ENCODE measurements at regions not wholly inside any gene's neighbourhood (a gene's known extent, or its start where the extent isn't known, plus 50 kb on each side); places are given as distances from the start of the nearest gene placed in this dataset.

GRCh38 chr22:49623176-49623575 lies 204.5 kb downstream of the BRD1 start:
- DNase-seq: no peak

- DNase-seq: no peak
These were observed 205.2 kb downstream of the BRD1 start for GRCh38 chr22:49622241-49623105.

GRCh38 chr22:49621601-49622210 lies 206.0 kb downstream of the BRD1 start:
- no peak for DNase-seq

GRCh38 chr22:49620666-49621065 lies 207.0 kb downstream of the BRD1 start:
- no peak for DNase-seq

GRCh38 chr22:49620003-49620556 lies 207.6 kb downstream of the BRD1 start:
- DNase-seq: no peak

GRCh38 chr22:49619301-49619700 lies 208.4 kb downstream of the BRD1 start:
- no peak for DNase-seq

GRCh38 chr22:49618677-49618953 lies 209.1 kb downstream of the BRD1 start:
- no peak for DNase-seq

GRCh38 chr22:49617866-49618676 lies 209.6 kb downstream of the BRD1 start:
- no peak for DNase-seq

- DNase-seq: no peak
These were observed 210.4 kb downstream of the BRD1 start for GRCh38 chr22:49617264-49617663.

- no peak for DNase-seq
These were observed 211.1 kb downstream of the BRD1 start for GRCh38 chr22:49616356-49617231.

GRCh38 chr22:49614966-49615965 lies 212.4 kb downstream of the BRD1 start:
- no peak for DNase-seq

- DNase-seq: no peak
These were observed 214.0 kb downstream of the BRD1 start for GRCh38 chr22:49613511-49614270.

GRCh38 chr22:49613108-49613507 lies 214.6 kb downstream of the BRD1 start:
- DNase-seq: no peak

GRCh38 chr22:49609207-49609876 lies 218.3 kb downstream of the BRD1 start:
- DNase-seq: no peak

- DNase-seq: no peak
These were observed 219.0 kb downstream of the BRD1 start for GRCh38 chr22:49608660-49609059.

- no peak for DNase-seq
These were observed 219.4 kb downstream of the BRD1 start for GRCh38 chr22:49608228-49608627.

- DNase-seq: no peak
These were observed 219.9 kb downstream of the BRD1 start for GRCh38 chr22:49607821-49608220.

- DNase-seq: no peak
These were observed 220.9 kb downstream of the BRD1 start for GRCh38 chr22:49606562-49607290.
